GM12873 (cell line): ENCODE measurements at regions not wholly inside any gene's neighbourhood (a gene's known extent, or its start where the extent isn't known, plus 50 kb on each side); places are given as distances from the start of the nearest gene placed in this dataset.

ENCODE experiments used
- CTCF ChIP-seq: IDR thresholded peaks from 2 replicates; pipeline ENCODE4 v1.5.1; 2012; ENCODE audit warnings: low read depth, mild to moderate bottlenecking, moderate library complexity, low read length, control low read depth; ENCODE audit not compliant: insufficient read depth; ENCODE audit errors: missing control alignments

- TF ChIP-seq CTCF, result no peak
These were observed 159.2 kb upstream of the PRSS1 start for GRCh38 chr7:142590077-142590476.

GRCh38 chr7:142587578-142588191 lies 161.6 kb upstream of the PRSS1 start:
- TF ChIP-seq CTCF, result peak; percentile 75

DNA sequence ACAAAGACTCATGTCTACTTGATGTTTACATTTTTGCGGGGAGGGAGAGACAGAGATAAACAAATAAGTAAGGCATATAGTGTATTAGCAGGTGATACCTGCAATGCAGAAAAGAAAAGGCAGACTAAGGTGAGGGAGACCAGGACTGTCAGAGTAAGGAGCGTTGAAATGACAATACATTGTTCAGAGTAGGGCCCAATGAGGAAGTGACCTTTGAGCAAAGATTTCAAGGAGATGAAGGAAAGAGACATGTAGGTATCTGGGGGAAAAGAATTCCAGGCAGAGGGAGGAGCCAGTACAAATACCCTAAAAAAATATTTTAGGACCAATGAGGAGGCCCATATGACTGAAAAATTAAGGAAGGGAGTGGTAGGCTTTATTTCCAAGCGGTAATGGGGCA lies 162.7 kb upstream of the PRSS1 start:
- TF ChIP-seq CTCF, result no peak

GRCh38 chr7:142585425-142585824 lies 163.8 kb upstream of the PRSS1 start:
- peak; percentile 26 for TF ChIP-seq CTCF

DNA sequence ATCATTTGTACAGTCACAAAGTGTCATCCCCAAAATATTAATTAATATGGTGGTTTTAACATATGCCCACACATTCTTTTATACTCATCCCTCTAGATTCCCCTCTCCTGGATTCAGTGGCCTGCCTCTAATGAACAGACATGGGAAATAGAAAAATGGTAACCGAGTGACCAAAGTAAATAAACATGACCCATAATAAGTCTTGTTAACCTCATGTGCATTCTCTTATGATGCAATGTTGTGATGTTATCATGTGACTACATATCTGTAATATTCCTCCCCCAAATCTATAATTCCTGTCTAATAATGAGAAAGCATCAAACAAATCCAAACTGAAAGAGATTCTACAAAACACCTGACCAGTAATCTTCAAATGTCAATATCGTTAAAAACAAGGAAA lies 164.5 kb upstream of the PRSS1 start:
- no peak for TF ChIP-seq CTCF

- no peak for TF ChIP-seq CTCF
These were observed 165.8 kb upstream of the PRSS1 start for GRCh38 chr7:142583446-142583845.

GRCh38 chr7:142582351-142582750 lies 166.9 kb upstream of the PRSS1 start:
- TF ChIP-seq CTCF, result no peak
